ENCODE measurements at regions not wholly inside any gene's neighbourhood (a gene's known extent, or its start where the extent isn't known, plus 50 kb on each side); places are given as distances from the start of the nearest gene placed in this dataset.

GRCh38 chr1:170306513-170306910 is 160.8 kb downstream of the NTMT2 start:
- TF ChIP-seq CTCF (IDR thresholded peaks at IDR 0.05) (no peak), POLR2A (IDR thresholded peaks at IDR 0.05) (no peak)

All from Peyer's patch (tissue), 4 donors.